Loucy (cell line): ENCODE measurements at regions not wholly inside any gene's neighbourhood (a gene's known extent, or its start where the extent isn't known, plus 50 kb on each side); places are given as distances from the start of the nearest gene placed in this dataset.

ENCODE experiments used
- EZH2phosphoT487 ChIP-seq: fragments of 200-600 bp; IDR thresholded peaks from 2 replicates; pipeline ENCODE4 v1.6.1; 2018; ENCODE audit warnings: antibody characterized with exemption, mild to moderate bottlenecking, moderate library complexity, borderline replicate concordance
- TF ChIP-seq, protein P1 (sequence below): fragments of 200-600 bp; sonication (generic); conservative IDR thresholded peaks from 2 replicates; pipeline ENCODE4 v1.5.1; 2014; ENCODE audit warnings: mild to moderate bottlenecking, antibody characterized with exemption, low read length

DNA sequence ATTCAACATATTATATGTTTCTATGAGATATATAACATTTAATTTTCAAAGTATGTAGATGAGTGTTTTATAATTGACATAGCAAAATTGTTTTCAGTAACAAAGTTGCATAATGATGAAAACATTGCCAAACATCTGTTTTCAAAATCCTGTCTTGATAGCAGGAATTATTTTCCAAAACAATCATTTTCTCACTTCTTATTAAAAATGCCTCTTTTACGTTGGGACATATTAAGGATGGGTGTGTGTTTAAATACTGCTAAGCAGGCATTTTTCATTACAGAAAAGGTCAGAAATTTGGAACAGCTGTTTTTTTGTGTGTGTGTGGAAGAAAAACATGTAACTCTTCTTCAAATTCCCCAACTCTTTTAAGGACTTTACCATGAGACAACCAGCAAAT, 452.0 kb downstream of the SPRY1 start:
- TF ChIP-seq, protein P1, sequence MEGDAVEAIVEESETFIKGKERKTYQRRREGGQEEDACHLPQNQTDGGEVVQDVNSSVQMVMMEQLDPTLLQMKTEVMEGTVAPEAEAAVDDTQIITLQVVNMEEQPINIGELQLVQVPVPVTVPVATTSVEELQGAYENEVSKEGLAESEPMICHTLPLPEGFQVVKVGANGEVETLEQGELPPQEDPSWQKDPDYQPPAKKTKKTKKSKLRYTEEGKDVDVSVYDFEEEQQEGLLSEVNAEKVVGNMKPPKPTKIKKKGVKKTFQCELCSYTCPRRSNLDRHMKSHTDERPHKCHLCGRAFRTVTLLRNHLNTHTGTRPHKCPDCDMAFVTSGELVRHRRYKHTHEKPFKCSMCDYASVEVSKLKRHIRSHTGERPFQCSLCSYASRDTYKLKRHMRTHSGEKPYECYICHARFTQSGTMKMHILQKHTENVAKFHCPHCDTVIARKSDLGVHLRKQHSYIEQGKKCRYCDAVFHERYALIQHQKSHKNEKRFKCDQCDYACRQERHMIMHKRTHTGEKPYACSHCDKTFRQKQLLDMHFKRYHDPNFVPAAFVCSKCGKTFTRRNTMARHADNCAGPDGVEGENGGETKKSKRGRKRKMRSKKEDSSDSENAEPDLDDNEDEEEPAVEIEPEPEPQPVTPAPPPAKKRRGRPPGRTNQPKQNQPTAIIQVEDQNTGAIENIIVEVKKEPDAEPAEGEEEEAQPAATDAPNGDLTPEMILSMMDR: no peak
- TF ChIP-seq EZH2phosphoT487: no peak
